B cell (primary cell): ENCODE measurements at regions not wholly inside any gene's neighbourhood (a gene's known extent, or its start where the extent isn't known, plus 50 kb on each side); places are given as distances from the start of the nearest gene placed in this dataset.

Experiments
- ATAC-seq: fragments of 200-7000 bp; cut with Tn5 transposase; one replicate; pipeline ENCODE4 v1.10.0; 2021; ENCODE audit warnings: low read depth, mild to moderate bottlenecking, moderate number of reproducible peaks, moderate library complexity
- CTCF ChIA-PET: fragments of 350-600 bp; sonication (Branson Sonifier 250); formaldehyde crosslinking; loops from one replicate; lab custom pipeline; 2021; ENCODE audit warnings: antibody characterized with exemption, inconsistent platforms; lab: Charles Lee
- POLR2A ChIA-PET: fragments of 350-600 bp; sonication (Branson Sonifier 250); formaldehyde crosslinking; loops from one replicate; lab custom pipeline; 2021; ENCODE audit warnings: antibody characterized with exemption; lab: Charles Lee
- DNase-seq: peaks from one replicate; pipeline ENCODE4 v3.0.0; 2013
- H2AFZ ChIP-seq: 2 replicates; pipeline ENCODE4 v1.6.1; 2012; ENCODE audit warnings: mild to moderate bottlenecking, low read depth, low read length; ENCODE audit not compliant: insufficient read depth, poor library complexity, severe bottlenecking
- H3K27ac ChIP-seq, 2 donors: 1 replicate in 1 of 2; 2 replicates in 1 of 2; pipeline ENCODE4 v1.5.1; 2012 to 2013; ENCODE audit warnings: low read length in 2 of 2, mild to moderate bottlenecking in 2 of 2, moderate library complexity in 1 of 2
- H3K27me3 ChIP-seq, 4 experiments: fragments of 200-600 bp in 1 of 4; sonication (generic) in 1 of 4; replicated peaks in 1 of 4; 1 replicate in 2 of 4; 2 replicates in 2 of 4; pipeline versions ENCODE4 v1.6.1 to v1.7.0; 2013 to 2016; ENCODE audit warnings: low read length in 3 of 4, mild to moderate bottlenecking in 2 of 4, mixed read lengths in 1 of 4, moderate library complexity in 1 of 4; ENCODE audit not compliant: insufficient read depth in 4 of 4, control insufficient read depth in 3 of 4; ENCODE audit errors: control extremely low read depth in 1 of 4
- H3K36me3 ChIP-seq, 2 experiments: replicated peaks in 1 of 2; 1 replicate in 1 of 2; 2 replicates in 1 of 2; pipeline versions ENCODE4 v1.6.1 to v1.7.1; 2013; ENCODE audit warnings: low read length in 1 of 2; ENCODE audit not compliant: insufficient read depth in 2 of 2, control insufficient read depth in 1 of 2; ENCODE audit errors: control extremely low read depth in 1 of 2, extremely low read depth in 1 of 2
- H3K4me1 ChIP-seq, 2 donors: fragments of 200-600 bp in 1 of 2; sonication (generic) in 1 of 2; 1 replicate in 1 of 2; 2 replicates in 1 of 2; pipeline versions ENCODE4 v1.5.1 to v1.6.1; 2013 to 2017; ENCODE audit warnings: low read length in 2 of 2; ENCODE audit not compliant: control insufficient read depth in 2 of 2, insufficient read depth in 2 of 2
- H3K4me2 ChIP-seq: replicated peaks from 2 replicates; pipeline ENCODE3; 2012; ENCODE audit warnings: mild to moderate bottlenecking, low read depth, low read length; ENCODE audit not compliant: poor library complexity, severe bottlenecking
- H3K4me3 ChIP-seq, 5 experiments: fragments of 200-600 bp in 1 of 5; sonication (generic) in 1 of 5; 1 replicate in 3 of 5; 2 replicates in 2 of 5; pipeline versions ENCODE4 v1.5.1 to v1.7.0; 2011 to 2016; ENCODE audit warnings: low read length in 4 of 5, mild to moderate bottlenecking in 4 of 5, low read depth in 2 of 5, control low read depth in 1 of 5, moderate library complexity in 1 of 5; ENCODE audit not compliant: insufficient read depth in 1 of 5; ENCODE audit errors: control extremely low read depth in 1 of 5, extremely low read depth in 1 of 5
- H3K79me2 ChIP-seq: fragments of 200-600 bp; sonication (generic); one replicate; pipeline ENCODE4 v1.6.0; 2016; ENCODE audit warnings: low read length; ENCODE audit not compliant: control insufficient read depth, insufficient read depth
- H3K9ac ChIP-seq: fragments of 200-600 bp; sonication (generic); 2 replicates; pipeline ENCODE4 v1.6.1; 2017; ENCODE audit warnings: mild to moderate bottlenecking, low read length, moderate library complexity
- H3K9me3 ChIP-seq, 3 donors: one replicate each; pipeline versions ENCODE4 v1.6.1 to v1.7.1; 2013; ENCODE audit warnings: low read length in 2 of 3; ENCODE audit not compliant: control insufficient read depth in 2 of 3, insufficient read depth in 1 of 3; ENCODE audit errors: control extremely low read depth in 1 of 3
- H4K20me1 ChIP-seq: 2 replicates; pipeline ENCODE4 v1.6.0; 2012; ENCODE audit warnings: mild to moderate bottlenecking, low read length; ENCODE audit not compliant: insufficient read depth, control insufficient read depth, poor library complexity, severe bottlenecking
- H3K27ac Mint-ChIP-seq: one replicate; pipeline ENCODE4 v1.8.0; 2021; ENCODE audit warnings: mixed read lengths
- H3K27me3 Mint-ChIP-seq: one replicate; pipeline ENCODE4 v1.8.0; 2021; ENCODE audit warnings: mixed read lengths
- H3K4me1 Mint-ChIP-seq: one replicate; pipeline ENCODE4 v1.8.0; 2021; ENCODE audit warnings: mixed read lengths
- H3K4me3 Mint-ChIP-seq: one replicate; pipeline ENCODE4 v1.8.0; 2021; ENCODE audit warnings: mixed read lengths
- H3K9me3 Mint-ChIP-seq: one replicate; pipeline ENCODE4 v1.8.0; 2022; ENCODE audit warnings: mixed read lengths; ENCODE audit not compliant: insufficient read depth
- CTCF ChIP-seq: fragments of 200-600 bp; IDR thresholded peaks from one replicate; pipeline ENCODE4 v1.8.0; 2022; ENCODE audit warnings: antibody characterized with exemption, mild to moderate bottlenecking
- EZH2 ChIP-seq: IDR thresholded peaks from 2 replicates; pipeline ENCODE4 v1.6.1; 2012; ENCODE audit warnings: borderline replicate concordance, low read depth, mild to moderate bottlenecking, moderate library complexity, low read length; ENCODE audit not compliant: insufficient read depth, poor library complexity, severe bottlenecking
- WGBS: methylation state at CpG from one replicate; pipeline ENCODE4 v1.1.5; 2013; ENCODE audit warnings: missing lambda C conversion rate; ENCODE audit not compliant: insufficient coverage; 5-methylcytosine and 5-hydroxymethylcytosine counted together
- intact Hi-C: fragments of 100-400 bp; cut with micrococcal nuclease; formaldehyde crosslinking; loops from one replicate; pipeline ENCODE4 v1.10.0; 2022

- TF ChIP-seq CTCF (no peak), EZH2 (no peak)
- Histone ChIP-seq H3K4me1 (no peaks in the 10 kb centered on the region), H3K9me3 (peaks cover 0 to 4% (median 0%) of the 10 kb centered on the region in 3 donors), H3K27me3 (no peaks in the 10 kb centered on the region), H3K36me3 (no peaks in the 10 kb centered on the region), H3K79me2 (no peaks in the 10 kb centered on the region), H4K20me1 (no peaks in the 10 kb centered on the region), H3K4me3 (no peak overlapping the region), H3K9ac (no peak overlapping the region), H2AFZ (no peak overlapping the region), H3K4me2 (no peak overlapping the region), H3K27ac (no peak overlapping the region)
- no peak for ATAC-seq
- POLR2A ChIA-PET, result no interaction called here
- H3K4me3 Mint-ChIP-seq, result no peak overlapping the region
- H3K4me1 Mint-ChIP-seq, result no peaks in the 10 kb centered on the region
- no peak for DNase-seq
- WGBS, result 97% methylated on average over 8 of the region's 11 CpGs
- H3K27ac Mint-ChIP-seq, result no peak overlapping the region
- intact Hi-C loops, result no loop called here
- no peaks in the 10 kb centered on the region for H3K9me3 Mint-ChIP-seq
- H3K27me3 Mint-ChIP-seq, result peaks cover 10% of the 10 kb centered on the region
- CTCF ChIA-PET, result no interaction called here
These were observed 208.3 kb upstream of the HDAC4 start for GRCh38 chr2:239609162-239609561.

- intact Hi-C loops, result no loop called here
- CTCF ChIA-PET, result no interaction called here
- H3K9ac ChIP-seq, result no peak overlapping the region
- Mint-ChIP-seq H3K4me3 (no peak overlapping the region), H3K4me1 (no peaks in the 10 kb centered on the region), H3K27me3 (peaks cover 13% of the 10 kb centered on the region), H3K9me3 (no peaks in the 10 kb centered on the region), H3K27ac (no peak overlapping the region)
- H3K27ac ChIP-seq, result no peak overlapping the region
- H4K20me1 ChIP-seq, result no peaks in the 10 kb centered on the region
- no peak overlapping the region for H3K4me3 ChIP-seq
- no peaks in the 10 kb centered on the region for H3K79me2 ChIP-seq
- H3K9me3 ChIP-seq, result peaks cover 0 to 8% (median 0%) of the 10 kb centered on the region in 3 donors
- no peak for ATAC-seq
- H3K36me3 ChIP-seq, result no peaks in the 10 kb centered on the region
- 96% methylated on average over 12 of the region's 16 CpGs for WGBS
- TF ChIP-seq CTCF (no peak), EZH2 (no peak)
- H3K4me2 ChIP-seq, result no peak overlapping the region
- H3K27me3 ChIP-seq, result no peaks in the 10 kb centered on the region
- POLR2A ChIA-PET, result no interaction called here
- H3K4me1 ChIP-seq, result no peaks in the 10 kb centered on the region
- no peak overlapping the region for H2AFZ ChIP-seq
- DNase-seq, result no peak
These were observed 207.9 kb upstream of the HDAC4 start for GRCh38 chr2:239608723-239609122.
